Coronary artery (tissue), 2 donors: ENCODE measurements at regions not wholly inside any gene's neighbourhood (a gene's known extent, or its start where the extent isn't known, plus 50 kb on each side); places are given as distances from the start of the nearest gene placed in this dataset.
A peak's percentile ranks its signal among the peaks of the same experiment; 100 is the strongest.

ENCODE experiments used
- DNase-seq: peaks from one replicate; pipeline ENCODE4 v3.0.0-alpha.2; 2017; ENCODE audit warnings: low spot score
- H3K27ac ChIP-seq, 2 donors: fragments of 200-600 bp; sonication (generic); one replicate each; pipeline ENCODE4 v1.5.1; 2016 to 2019
- H3K4me3 ChIP-seq: fragments of 200-600 bp; sonication (generic); 2 replicates; pipeline ENCODE4 v1.5.1; 2016; ENCODE audit warnings: mild to moderate bottlenecking, moderate library complexity
- CTCF ChIP-seq: fragments of 200-600 bp; sonication (generic); IDR thresholded peaks from one replicate; pipeline ENCODE4 v1.5.1; 2019; ENCODE audit warnings: antibody characterized with exemption

- no peak for TF ChIP-seq CTCF
- no peak overlapping the region for H3K27ac ChIP-seq
Measured at GRCh38 chr3:31270010-31270409, 262.7 kb upstream of the STT3B start.

GRCh38 chr3:31274326-31275024 is 258.2 kb upstream of the STT3B start:
- TF ChIP-seq CTCF: no peak
- H3K27ac ChIP-seq: peak overlapping the region; percentile 58 to 70
- H3K4me3 ChIP-seq: no peak overlapping the region
- DNase-seq: no peak

More at GRCh38 chr3:31270010-31270409, 262.7 kb upstream of the STT3B start:
- H3K4me3 ChIP-seq: no peak overlapping the region
- no peak for DNase-seq

GRCh38 chr3:31275038-31275572 is 257.6 kb upstream of the STT3B start:
- peak overlapping the region; percentile 58 to 70 for H3K27ac ChIP-seq
- no peak for TF ChIP-seq CTCF
- H3K4me3 ChIP-seq: no peak overlapping the region
- DNase-seq: no peak

- TF ChIP-seq CTCF: no peak
- H3K27ac ChIP-seq: peak overlapping the region; percentile 58 to 70
- no peak for DNase-seq
Measured at GRCh38 chr3:31275583-31275982, 257.1 kb upstream of the STT3B start.

DNA sequence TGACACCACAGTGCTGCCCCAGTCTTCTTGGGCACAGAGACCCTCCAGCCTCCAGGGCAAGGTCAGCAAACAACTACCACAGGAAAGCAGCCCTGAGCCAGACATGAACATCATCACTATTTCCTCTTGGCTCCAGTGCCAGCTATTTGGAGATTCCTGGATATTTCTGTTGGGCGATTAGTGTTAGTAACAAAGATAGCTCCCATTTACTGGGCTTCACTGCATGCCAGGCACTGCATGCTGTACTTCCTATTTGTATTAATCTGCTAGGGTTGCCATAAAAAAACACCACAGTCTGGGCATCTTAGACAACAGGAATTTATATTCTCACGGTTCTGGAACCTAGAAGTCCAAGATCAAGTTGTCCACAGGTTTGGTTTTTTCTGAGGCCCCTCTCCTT is 255.1 kb upstream of the STT3B start:
- TF ChIP-seq CTCF: no peak
- no peak for DNase-seq
- H3K4me3 ChIP-seq: no peak overlapping the region
- peak overlapping the region; percentile 15 to 68 for H3K27ac ChIP-seq

More at GRCh38 chr3:31275583-31275982, 257.1 kb upstream of the STT3B start:
- no peak overlapping the region for H3K4me3 ChIP-seq

GRCh38 chr3:31278532-31278931 is 254.2 kb upstream of the STT3B start:
- Histone ChIP-seq H3K27ac (peak overlapping the region in 1 of 2 donors; percentile 68), H3K4me3 (no peak overlapping the region)
- TF ChIP-seq CTCF: no peak
- no peak for DNase-seq

DNA sequence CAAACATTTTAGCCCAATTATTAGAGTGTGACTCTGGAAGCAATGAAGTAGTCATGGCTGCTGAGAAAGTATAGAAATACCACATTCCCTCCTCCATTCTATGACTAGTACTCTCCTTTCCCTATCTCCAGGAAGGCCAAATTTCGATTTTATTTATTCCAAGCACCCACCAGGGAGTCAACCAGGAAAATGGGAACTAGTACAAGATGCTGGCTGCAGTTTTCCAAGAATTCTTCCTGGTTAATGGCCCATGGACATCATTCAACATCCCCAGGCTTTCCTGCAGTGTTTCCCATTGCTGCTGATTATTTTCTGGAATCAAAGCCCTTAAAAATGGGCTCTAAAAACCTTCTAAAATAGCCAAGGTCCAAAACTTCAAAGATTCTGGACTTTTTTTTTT is 247.9 kb upstream of the STT3B start:
- DNase-seq: no peak
- no peak overlapping the region for H3K27ac ChIP-seq
- no peak overlapping the region for H3K4me3 ChIP-seq
- TF ChIP-seq CTCF: no peak
